SK-N-SH treated with all-trans-retinoic acid at 6 μM for 48 hours (cell line): ENCODE measurements at regions not wholly inside any gene's neighbourhood (a gene's known extent, or its start where the extent isn't known, plus 50 kb on each side); places are given as distances from the start of the nearest gene placed in this dataset.

ENCODE experiments used
- ATAC-seq: fragments of 200-7000 bp; cut with Tn5 transposase; 3 replicates; pipeline ENCODE4 v1.9.1; 2020; ENCODE audit warnings: mild to moderate bottlenecking, moderate library complexity
- ARNTL ChIP-seq: fragments of 450-650 bp; formaldehyde crosslinking; IDR thresholded peaks from 2 replicates; pipeline ENCODE4 v1.5.0; 2020; ENCODE audit warnings: low read depth, mild to moderate bottlenecking, moderate library complexity, borderline replicate concordance
- BACH2 ChIP-seq: fragments of 250-450 bp; sonication (Bioruptor Pico); IDR thresholded peaks from 2 replicates; pipeline ENCODE4 v1.9.0; 2021; ENCODE audit warnings: mild to moderate bottlenecking, borderline replicate concordance
- CREB5 ChIP-seq: fragments of 250-450 bp; sonication (Bioruptor Pico); IDR thresholded peaks from 2 replicates; pipeline ENCODE4 v1.5.1; 2020; ENCODE audit warnings: low read depth, mild to moderate bottlenecking, moderate library complexity
- CSDC2 ChIP-seq: fragments of 250-450 bp; sonication (Bioruptor Pico); IDR thresholded peaks from 2 replicates; pipeline ENCODE4 v1.5.0; 2020; ENCODE audit warnings: mild to moderate bottlenecking, moderate library complexity
- CSRNP3 ChIP-seq: fragments of 250-450 bp; sonication (Bioruptor Pico); IDR thresholded peaks from 2 replicates; pipeline ENCODE4 v1.5.1; 2021; ENCODE audit warnings: mild to moderate bottlenecking, moderate library complexity
- ESRRG ChIP-seq: fragments of 250-450 bp; sonication (Bioruptor Pico); IDR thresholded peaks from 2 replicates; pipeline ENCODE4 v1.6.1; 2021; ENCODE audit warnings: mild to moderate bottlenecking
- GLIS3 ChIP-seq: fragments of 250-450 bp; sonication (Bioruptor Pico); IDR thresholded peaks from 2 replicates; pipeline ENCODE4 v1.5.0; 2020; ENCODE audit warnings: mild to moderate bottlenecking, moderate library complexity
- ISL1 ChIP-seq: fragments of 250-450 bp; sonication (Bioruptor Pico); IDR thresholded peaks from 2 replicates; pipeline ENCODE4 v2.1.2; 2022; ENCODE audit warnings: mild to moderate bottlenecking, moderate library complexity
- OSR1 ChIP-seq: fragments of 250-450 bp; sonication (Bioruptor Pico); IDR thresholded peaks from 2 replicates; pipeline ENCODE4 v1.8.0; 2022; ENCODE audit warnings: moderate library complexity, mild to moderate bottlenecking, inconsistent platforms
- POU6F1 ChIP-seq: fragments of 250-450 bp; sonication (Bioruptor Pico); IDR thresholded peaks from 2 replicates; pipeline ENCODE4 v1.8.0; 2021; ENCODE audit warnings: low read depth, mild to moderate bottlenecking, moderate library complexity, borderline replicate concordance
- PPARA ChIP-seq: fragments of 250-450 bp; sonication (Bioruptor Pico); IDR thresholded peaks from 2 replicates; pipeline ENCODE4 v1.5.0; 2020; ENCODE audit warnings: mild to moderate bottlenecking, borderline replicate concordance
- SNAI2 ChIP-seq: fragments of 250-450 bp; sonication (Bioruptor Pico); IDR thresholded peaks from 2 replicates; pipeline ENCODE4 v1.5.0; 2020; ENCODE audit warnings: mild to moderate bottlenecking, moderate library complexity
- TCF4 ChIP-seq: fragments of 250-450 bp; sonication (Bioruptor Pico); IDR thresholded peaks from 2 replicates; pipeline ENCODE4 v1.8.0; 2021; ENCODE audit warnings: mild to moderate bottlenecking, moderate library complexity, borderline replicate concordance
- TSHZ2 ChIP-seq: fragments of 250-450 bp; sonication (Bioruptor Pico); IDR thresholded peaks from 2 replicates; pipeline ENCODE4 v1.5.0; 2020; ENCODE audit warnings: mild to moderate bottlenecking, moderate library complexity
- ZC3H10 ChIP-seq: fragments of 250-450 bp; sonication (Bioruptor Pico); IDR thresholded peaks from 2 replicates; pipeline ENCODE4 v1.5.1; 2021; ENCODE audit warnings: mild to moderate bottlenecking, moderate library complexity
- ZFP3 ChIP-seq: fragments of 250-450 bp; sonication (Bioruptor Pico); IDR thresholded peaks from 2 replicates; pipeline ENCODE4 v1.5.0; 2020; ENCODE audit warnings: mild to moderate bottlenecking, moderate library complexity
- ZFP30 ChIP-seq: fragments of 450-650 bp; formaldehyde crosslinking; IDR thresholded peaks from 2 replicates; pipeline ENCODE4 v1.5.0; 2022; ENCODE audit warnings: mild to moderate bottlenecking, moderate library complexity
- ZNF70 ChIP-seq: fragments of 450-650 bp; formaldehyde crosslinking; IDR thresholded peaks from 2 replicates; pipeline ENCODE4 v1.5.0; 2020; ENCODE audit warnings: mild to moderate bottlenecking, moderate library complexity
- ZNF8 ChIP-seq: fragments of 450-650 bp; formaldehyde crosslinking; IDR thresholded peaks from 2 replicates; pipeline ENCODE4 v1.5.0; 2020; ENCODE audit warnings: mild to moderate bottlenecking, moderate library complexity

GRCh38 chr5:71872311-71872864 is 153.3 kb downstream of the CARTPT start:
- ATAC-seq: no peak
- TF ChIP-seq POU6F1 (CRISPR knock-in tag) (no peak), PPARA (CRISPR knock-in tag) (no peak)
- TF ChIP-seq, all 23 proteins: peak for 0

GRCh38 chr5:71873191-71873591 is 154.1 kb downstream of the CARTPT start:
- TF ChIP-seq TSHZ2 (CRISPR knock-in tag) (no peak), ARNTL (CRISPR knock-in tag) (no peak), ZNF70 (CRISPR knock-in tag) (no peak), CSDC2 (CRISPR knock-in tag) (no peak), ESRRG (CRISPR knock-in tag) (no peak), TCF4 (CRISPR knock-in tag) (no peak)
- no peak for ATAC-seq

- no peak for ATAC-seq
- no peak for TF ChIP-seq ZFP3
- no peak for TF ChIP-seq GLIS3 (CRISPR knock-in tag)
- TF ChIP-seq PPARA (CRISPR knock-in tag): no peak
Observed at GRCh38 chr5:71874521-71874920, 155.4 kb downstream of the CARTPT start.

GRCh38 chr5:71877511-71877910 is 158.4 kb downstream of the CARTPT start:
- ATAC-seq: no peak
- TF ChIP-seq SNAI2 (CRISPR knock-in tag) (no peak), ZFP3 (no peak), ZC3H10 (no peak), TCF4 (CRISPR knock-in tag) (no peak), CREB5 (CRISPR knock-in tag) (no peak), GLIS3 (CRISPR knock-in tag) (no peak), CSRNP3 (CRISPR knock-in tag) (no peak)

GRCh38 chr5:71880536-71880935 is 161.5 kb downstream of the CARTPT start:
- no peak for TF ChIP-seq BACH2 (CRISPR knock-in tag)
- TF ChIP-seq ISL1 (CRISPR knock-in tag): no peak
- no peak for TF ChIP-seq ESRRG (CRISPR knock-in tag)
- no peak for TF ChIP-seq OSR1
- TF ChIP-seq POU6F1 (CRISPR knock-in tag): no peak
- TF ChIP-seq ZNF70 (CRISPR knock-in tag): no peak
- TF ChIP-seq ZC3H10: no peak
- TF ChIP-seq GLIS3 (CRISPR knock-in tag): no peak
- no peak for TF ChIP-seq ZNF8
- TF ChIP-seq CREB5 (CRISPR knock-in tag): no peak
- no peak for TF ChIP-seq ZFP30 (CRISPR knock-in tag)
- no peak; the same call in 2 of the 3 replicates for ATAC-seq
